ENCODE measurements at regions not wholly inside any gene's neighbourhood (a gene's known extent, or its start where the extent isn't known, plus 50 kb on each side); places are given as distances from the start of the nearest gene placed in this dataset.
"Not testable (repeated sequence)": the region's sequence is repeated elsewhere in the genome, so short reads cannot be mapped to it uniquely, and the experiment has no call there.

- no peaks in the 10 kb centered on the region for H3K9me3 ChIP-seq (ENCODE audit: low read depth, low read length)
These were observed 934.2 kb downstream of the TTLL7 start for GRCh38 chr1:83064589-83065242.

DNA sequence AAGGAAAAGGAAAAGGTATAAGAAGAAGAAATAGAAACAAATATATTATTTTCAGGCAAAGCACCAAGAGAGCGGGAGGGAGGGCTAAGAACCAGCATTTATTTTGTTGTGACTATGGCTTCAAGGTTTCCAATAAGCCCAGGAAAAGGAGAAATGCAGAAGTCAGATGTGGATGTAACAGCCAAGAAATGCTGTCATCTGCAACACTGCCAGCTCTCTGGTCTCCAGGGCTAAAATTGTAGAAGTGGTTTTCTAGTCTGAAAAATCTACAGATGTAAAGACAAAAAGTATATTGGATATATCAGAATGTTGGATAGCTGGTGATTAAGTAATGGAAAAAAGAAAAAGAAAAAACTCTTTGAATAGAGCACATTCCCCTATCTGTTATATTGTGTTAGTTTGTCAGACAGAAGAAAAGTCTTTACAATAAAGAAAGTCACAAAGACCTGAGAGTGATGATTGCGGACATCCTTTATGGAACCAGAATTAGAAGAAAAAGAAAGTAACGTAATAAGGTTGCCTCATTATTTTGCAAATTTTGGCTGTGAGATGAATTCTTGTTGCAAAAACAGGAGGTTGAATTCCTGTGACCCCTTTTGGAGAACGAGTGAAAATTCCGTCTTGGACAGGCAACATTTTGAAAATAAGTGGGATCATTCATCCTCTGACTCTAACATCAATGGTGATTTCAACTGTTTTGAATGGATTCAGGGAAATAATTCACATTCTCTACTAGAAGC is 938.1 kb downstream of the TTLL7 start:
- Histone ChIP-seq H3K9me3 (ENCODE audit: low read depth, low read length) (no peaks in the 10 kb centered on the region), H3K4me3 (ENCODE audit: low read length) (no peak overlapping the region), H3K27me3 (ENCODE audit: insufficient read depth, low read length) (no peaks in the 10 kb centered on the region), H3K4me1 (ENCODE audit: insufficient read depth, low read length) (no peaks in the 10 kb centered on the region)

More at GRCh38 chr1:83064589-83065242, 934.2 kb downstream of the TTLL7 start:
- no peaks in the 10 kb centered on the region for H3K27me3 ChIP-seq (ENCODE audit: insufficient read depth, low read length)
- H3K4me1 ChIP-seq (ENCODE audit: insufficient read depth, low read length), result no peaks in the 10 kb centered on the region
- H3K4me3 ChIP-seq (ENCODE audit: low read length), result no peak overlapping the region

DNA sequence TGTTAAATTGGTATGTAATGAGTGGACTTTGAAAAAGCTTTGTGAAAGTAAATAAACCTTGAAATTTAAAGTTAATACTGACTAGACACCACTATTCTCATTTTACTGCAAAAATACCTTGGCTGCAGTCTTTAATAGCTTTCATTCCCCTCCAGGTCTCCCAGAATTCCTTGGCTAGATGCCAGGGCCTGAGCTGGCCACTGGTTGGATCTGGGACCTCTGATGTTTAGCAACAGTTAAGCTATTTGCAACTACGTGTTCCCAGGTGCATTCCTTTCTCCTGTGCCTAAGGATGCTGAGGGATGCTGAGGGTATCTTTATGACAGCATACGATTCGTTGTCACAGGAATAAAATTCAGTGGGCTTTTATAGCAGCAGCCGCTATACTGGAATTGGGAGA is 938.7 kb downstream of the TTLL7 start:
- Histone ChIP-seq H3K9me3 (ENCODE audit: low read depth, low read length) (no peaks in the 10 kb centered on the region), H3K4me3 (ENCODE audit: low read length) (no peak overlapping the region)

DNA sequence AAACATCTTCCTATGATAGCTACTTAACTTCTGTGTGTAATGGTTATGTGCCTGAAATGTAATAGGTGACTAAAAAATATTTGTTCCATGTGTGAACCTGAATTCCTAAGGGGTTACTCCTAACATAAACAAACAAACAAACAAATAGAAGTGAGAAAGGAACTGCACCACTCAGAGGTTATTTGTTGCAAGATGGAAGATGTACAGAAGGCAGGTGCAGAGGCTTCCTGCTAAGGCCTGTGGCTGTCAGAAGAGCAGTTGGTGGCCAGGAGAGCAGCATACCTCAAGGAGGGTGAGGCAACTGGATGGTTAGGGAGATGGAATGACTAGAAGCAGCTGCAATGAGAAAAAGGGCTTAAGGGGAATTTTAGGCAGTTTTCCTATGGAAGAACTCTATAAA is 940.6 kb downstream of the TTLL7 start:
- no peaks in the 10 kb centered on the region for H3K27me3 ChIP-seq (ENCODE audit: insufficient read depth, low read length)

More for the DNA sequence above, 938.7 kb downstream of the TTLL7 start:
- Histone ChIP-seq H3K4me1 (ENCODE audit: insufficient read depth, low read length) (no peaks in the 10 kb centered on the region), H3K27me3 (ENCODE audit: insufficient read depth, low read length) (no peaks in the 10 kb centered on the region)

GRCh38 chr1:83055391-83056170 is 943.4 kb downstream of the TTLL7 start:
- Histone ChIP-seq H3K4me1 (ENCODE audit: insufficient read depth, low read length) (no peaks in the 10 kb centered on the region), H3K27me3 (ENCODE audit: insufficient read depth, low read length) (no peaks in the 10 kb centered on the region), H3K9me3 (ENCODE audit: low read depth, low read length) (no peaks in the 10 kb centered on the region), H3K4me3 (ENCODE audit: low read length) (no peak overlapping the region)

More for the DNA sequence above, 940.6 kb downstream of the TTLL7 start:
- H3K9me3 ChIP-seq (ENCODE audit: low read depth, low read length), result no peaks in the 10 kb centered on the region
- H3K4me1 ChIP-seq (ENCODE audit: insufficient read depth, low read length), result no peaks in the 10 kb centered on the region
- no peak overlapping the region for H3K4me3 ChIP-seq (ENCODE audit: low read length)

GRCh38 chr1:83053446-83053845 is 945.5 kb downstream of the TTLL7 start:
- H3K4me3 ChIP-seq (ENCODE audit: low read length), result no peak overlapping the region
- no peaks in the 10 kb centered on the region for H3K4me1 ChIP-seq (ENCODE audit: insufficient read depth, low read length)
- H3K9me3 ChIP-seq (ENCODE audit: low read depth, low read length), result no peaks in the 10 kb centered on the region
- H3K27me3 ChIP-seq (ENCODE audit: insufficient read depth, low read length), result no peaks in the 10 kb centered on the region

- no peaks in the 10 kb centered on the region for H3K9me3 ChIP-seq (ENCODE audit: low read depth, low read length)
- H3K4me3 ChIP-seq (ENCODE audit: low read length), result no peak overlapping the region
- no peaks in the 10 kb centered on the region for H3K4me1 ChIP-seq (ENCODE audit: insufficient read depth, low read length)
- no peaks in the 10 kb centered on the region for H3K27me3 ChIP-seq (ENCODE audit: insufficient read depth, low read length)
These were observed 946.1 kb downstream of the TTLL7 start for GRCh38 chr1:83052865-83053264.

GRCh38 chr1:83051053-83051452 is 947.9 kb downstream of the TTLL7 start:
- H3K4me3 ChIP-seq (ENCODE audit: low read length); H3K9me3 ChIP-seq (ENCODE audit: low read depth, low read length); H3K27me3 ChIP-seq (ENCODE audit: insufficient read depth, low read length); H3K4me1 ChIP-seq (ENCODE audit: insufficient read depth, low read length): not testable (repeated sequence)

DNA sequence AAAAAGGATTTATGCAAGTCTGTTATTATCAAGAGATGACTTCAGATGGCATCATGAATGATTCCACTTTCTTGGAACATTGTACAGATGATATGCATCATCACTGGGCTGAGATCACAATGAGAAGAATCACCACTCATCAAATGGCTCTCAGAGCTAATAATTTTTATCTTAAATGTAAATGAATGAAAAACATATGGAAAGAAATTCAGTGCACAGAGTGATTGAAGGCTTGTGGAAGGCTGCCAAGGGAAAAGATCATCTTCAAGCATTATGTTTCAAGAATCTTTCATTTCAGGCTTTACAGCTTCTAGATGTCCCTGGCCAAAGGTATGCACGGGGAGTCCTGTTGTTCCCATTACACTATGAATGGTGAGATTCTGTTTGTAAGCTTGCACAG is 955.7 kb downstream of the TTLL7 start:
- H3K4me3 ChIP-seq (ENCODE audit: low read length), result no peak overlapping the region
- no peaks in the 10 kb centered on the region for H3K9me3 ChIP-seq (ENCODE audit: low read depth, low read length)
- no peaks in the 10 kb centered on the region for H3K4me1 ChIP-seq (ENCODE audit: insufficient read depth, low read length)
- no peaks in the 10 kb centered on the region for H3K27me3 ChIP-seq (ENCODE audit: insufficient read depth, low read length)

GRCh38 chr1:83039091-83039490 is 959.8 kb downstream of the TTLL7 start:
- H3K4me3 ChIP-seq (ENCODE audit: low read length); H3K9me3 ChIP-seq (ENCODE audit: low read depth, low read length); H3K27me3 ChIP-seq (ENCODE audit: insufficient read depth, low read length); H3K4me1 ChIP-seq (ENCODE audit: insufficient read depth, low read length): not testable (repeated sequence)

- H3K27me3 ChIP-seq (ENCODE audit: insufficient read depth, low read length), result no peaks in the 10 kb centered on the region
- H3K4me1 ChIP-seq (ENCODE audit: insufficient read depth, low read length), result no peaks in the 10 kb centered on the region
- H3K9me3 ChIP-seq (ENCODE audit: low read depth, low read length), result peaks cover 6% of the 10 kb centered on the region
- H3K4me3 ChIP-seq (ENCODE audit: low read length), result no peak overlapping the region
These were observed 964.1 kb downstream of the TTLL7 start for GRCh38 chr1:83034851-83035250.

- H3K4me3 ChIP-seq (ENCODE audit: low read length), result no peak overlapping the region
These were observed 965.2 kb downstream of the TTLL7 start for GRCh38 chr1:83033682-83034081.

GRCh38 chr1:83029916-83030315 is 969.0 kb downstream of the TTLL7 start:
- H3K9me3 ChIP-seq (ENCODE audit: low read depth, low read length), result no peaks in the 10 kb centered on the region
- H3K4me3 ChIP-seq (ENCODE audit: low read length), result no peak overlapping the region
- H3K4me1 ChIP-seq (ENCODE audit: insufficient read depth, low read length), result no peaks in the 10 kb centered on the region
- no peaks in the 10 kb centered on the region for H3K27me3 ChIP-seq (ENCODE audit: insufficient read depth, low read length)

More at GRCh38 chr1:83033682-83034081, 965.2 kb downstream of the TTLL7 start:
- peaks cover 6% of the 10 kb centered on the region for H3K9me3 ChIP-seq (ENCODE audit: low read depth, low read length)
- H3K4me1 ChIP-seq (ENCODE audit: insufficient read depth, low read length), result no peaks in the 10 kb centered on the region
- H3K27me3 ChIP-seq (ENCODE audit: insufficient read depth, low read length), result no peaks in the 10 kb centered on the region

DNA sequence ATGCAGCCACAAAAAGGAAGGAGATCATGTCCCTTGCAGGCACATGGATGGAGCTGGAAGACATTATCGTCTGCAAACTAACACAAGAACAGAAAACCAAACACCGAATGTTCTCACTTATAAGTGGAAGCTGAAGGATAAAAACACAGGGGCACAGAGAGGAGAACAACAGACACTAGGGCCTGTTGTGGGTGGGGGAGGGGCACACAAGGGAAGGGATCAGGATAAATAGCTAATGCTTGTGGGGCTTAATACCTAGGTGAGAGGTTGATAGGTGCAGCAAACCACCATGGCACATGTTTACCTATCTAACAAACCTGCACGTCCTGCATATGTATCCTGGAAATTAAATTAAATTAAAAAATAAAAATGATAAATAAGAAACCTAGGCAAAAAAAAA is 969.9 kb downstream of the TTLL7 start:
- Histone ChIP-seq H3K27me3 (ENCODE audit: insufficient read depth, low read length) (no peaks in the 10 kb centered on the region), H3K4me3 (ENCODE audit: low read length) (no peak overlapping the region), H3K9me3 (ENCODE audit: low read depth, low read length) (no peaks in the 10 kb centered on the region), H3K4me1 (ENCODE audit: insufficient read depth, low read length) (no peaks in the 10 kb centered on the region)

GRCh38 chr1:83028467-83028866 is 970.5 kb downstream of the TTLL7 start:
- no peaks in the 10 kb centered on the region for H3K4me1 ChIP-seq (ENCODE audit: insufficient read depth, low read length)

More at GRCh38 chr1:83028467-83028866, 970.5 kb downstream of the TTLL7 start:
- no peak overlapping the region for H3K4me3 ChIP-seq (ENCODE audit: low read length)
- no peaks in the 10 kb centered on the region for H3K9me3 ChIP-seq (ENCODE audit: low read depth, low read length)
- H3K27me3 ChIP-seq (ENCODE audit: insufficient read depth, low read length), result no peaks in the 10 kb centered on the region
